GM12878 (cell line): ENCODE measurements at regions not wholly inside any gene's neighbourhood (a gene's known extent, or its start where the extent isn't known, plus 50 kb on each side); places are given as distances from the start of the nearest gene placed in this dataset.

Experiments used
- ATAC-seq: fragments of 200-7000 bp; cut with Tn5 transposase; 3 replicates; pipeline ENCODE4 v1.9.1; 2020; ENCODE audit warnings: mild to moderate bottlenecking, moderate library complexity
- BruUV-seq: library from RNA; stranded (reverse); fragments of 400-500 nt; replicated peaks from 2 replicates; lab custom pipeline; 2021; lab: Mats Ljungman, UMichigan
- CTCF ChIA-PET: fragments of 300-600 bp; sonication (Branson Sonifier 250); formaldehyde crosslinking; extraction: SDS; loops from one replicate; lab custom pipeline; 2021; ENCODE audit warnings: inconsistent platforms; lab: Yijun Ruan, JAX
- POLR2A ChIA-PET: fragments of 350-600 bp; formaldehyde crosslinking; extraction: SDS; loops from one replicate; lab custom pipeline; 2021; ENCODE audit warnings: inconsistent platforms; lab: Charles Lee
- RAD21 ChIA-PET: fragments of 300-600 bp; sonication (Branson Sonifier 250); formaldehyde crosslinking; loops from one replicate; lab custom pipeline; 2023; ENCODE audit warnings: antibody characterized with exemption; ENCODE audit not compliant: unreplicated experiment; lab: Charles Lee
- SMC1A ChIA-PET: fragments of 300-600 bp; sonication (Branson Sonifier 250); formaldehyde crosslinking; loops from one replicate; lab custom pipeline; 2023; ENCODE audit not compliant: unreplicated experiment, uncharacterized antibody; lab: Charles Lee
- DNase-seq: peaks from one replicate; pipeline ENCODE4 v3.0.0-alpha.2; 2011; ENCODE audit warnings: low read depth, low spot score
- FAIRE-seq: peaks from 3 replicates; lab custom pipeline; 2011; peaks lifted over from hg19 to GRCh38; lab: Jason Lieb, UNC
- H2AFZ ChIP-seq: 2 replicates; pipeline ENCODE4 v1.6.0; 2011; ENCODE audit warnings: low read depth, low read length, control low read depth; ENCODE audit not compliant: control insufficient read depth
- H3K27ac ChIP-seq: 2 replicates; pipeline ENCODE4 v1.5.1; 2011; ENCODE audit warnings: control low read depth; ENCODE audit not compliant: control insufficient read depth, insufficient read depth
- H3K27me3 ChIP-seq, 2 experiments: replicated peaks in 1 of 2; 2 replicates each; pipeline versions ENCODE4 v1.6.0 to v1.6.1; 2011; ENCODE audit warnings: low read length in 1 of 2; ENCODE audit not compliant: control insufficient read depth in 2 of 2, insufficient read depth in 2 of 2
- H3K36me3 ChIP-seq, 2 experiments: 2 replicates each; pipeline ENCODE4 v1.5.1; 2011; ENCODE audit warnings: low read length in 1 of 2; ENCODE audit not compliant: control insufficient read depth in 2 of 2, insufficient read depth in 2 of 2
- H3K4me1 ChIP-seq: 2 replicates; pipeline ENCODE4 v1.6.1; 2011; ENCODE audit warnings: mild to moderate bottlenecking, low read length, moderate library complexity, mixed read lengths; ENCODE audit not compliant: control insufficient read depth, insufficient read depth
- H3K4me2 ChIP-seq: 2 replicates; pipeline ENCODE4 v1.6.0; 2011; ENCODE audit warnings: control low read depth; ENCODE audit not compliant: control insufficient read depth, insufficient read depth
- H3K4me3 ChIP-seq: fragments of 200-600 bp; sonication (generic); 2 replicates; pipeline ENCODE4 v1.5.1; 2016
- H3K79me2 ChIP-seq: 2 replicates; pipeline ENCODE4 v1.6.0; 2011; ENCODE audit warnings: low read length; ENCODE audit not compliant: control insufficient read depth, insufficient read depth
- H3K9ac ChIP-seq: 2 replicates; pipeline ENCODE4 v1.8.0; 2011; ENCODE audit warnings: low read length, control low read depth, mixed read lengths; ENCODE audit not compliant: control insufficient read depth, insufficient read depth
- H3K9me3 ChIP-seq: replicated peaks from 3 replicates; pipeline ENCODE4 v1.5.1; 2011; ENCODE audit warnings: mild to moderate bottlenecking, low read length; ENCODE audit not compliant: control insufficient read depth, insufficient read depth
- H4K20me1 ChIP-seq: 2 replicates; pipeline ENCODE4 v1.6.0; 2011; ENCODE audit not compliant: control insufficient read depth, insufficient read depth
- BRCA1 ChIP-seq: IDR thresholded peaks from 2 replicates; pipeline ENCODE4 v1.6.1; 2011; ENCODE audit warnings: low read depth, low read length, improper control_type of control experiment
- CBFB ChIP-seq: IDR thresholded peaks from 2 replicates; pipeline ENCODE4 v1.6.1; 2016; ENCODE audit warnings: antibody characterized with exemption, low read depth
- EED ChIP-seq: sonication (generic); IDR thresholded peaks from 2 replicates; pipeline ENCODE4 v1.6.1; 2016; ENCODE audit warnings: antibody characterized with exemption, low read depth
- ESRRA ChIP-seq: IDR thresholded peaks from 2 replicates; pipeline ENCODE4 v1.6.1; 2012; ENCODE audit warnings: mild to moderate bottlenecking, low read length, improper control_type of control experiment
- MTA3 ChIP-seq: IDR thresholded peaks from 2 replicates; pipeline ENCODE4 v1.6.1; 2012; ENCODE audit warnings: low read length, inconsistent platforms, borderline replicate concordance
- POLR2AphosphoS5 ChIP-seq: IDR thresholded peaks from 2 replicates; pipeline ENCODE4 v1.6.1; 2011; ENCODE audit warnings: mild to moderate bottlenecking, low read length, inconsistent platforms
- SMARCA5 ChIP-seq: fragments of 450-650 bp; IDR thresholded peaks from 2 replicates; pipeline ENCODE4 v1.6.1; 2017; ENCODE audit warnings: mild to moderate bottlenecking
- SMC3 ChIP-seq: IDR thresholded peaks from 2 replicates; pipeline ENCODE4 v1.6.1; 2011; ENCODE audit warnings: low read length, improper control_type of control experiment, borderline replicate concordance
- ZNF207 ChIP-seq: fragments of 450-650 bp; IDR thresholded peaks from 2 replicates; pipeline ENCODE4 v1.6.1; 2014; ENCODE audit warnings: antibody characterized with exemption, mild to moderate bottlenecking, borderline replicate concordance
- ZNF592 ChIP-seq: fragments of 450-650 bp; IDR thresholded peaks from 2 replicates; pipeline ENCODE4 v1.6.1; 2017; ENCODE audit warnings: mild to moderate bottlenecking, moderate library complexity
- ZSCAN29 ChIP-seq: fragments of 450-650 bp; IDR thresholded peaks from 2 replicates; pipeline ENCODE4 v1.6.1; 2017; ENCODE audit warnings: mild to moderate bottlenecking, moderate library complexity
- WGBS: methylation state at CpG from one replicate; pipeline ENCODE4 v1.1.6; 2016; ENCODE audit warnings: low lambda C conversion rate; ENCODE audit not compliant: insufficient replicate concordance, insufficient coverage; ENCODE audit errors: missing lambda C conversion rate; 5-methylcytosine and 5-hydroxymethylcytosine counted together
- in situ Hi-C: fragments of 300-500 bp; cut with MboI; formaldehyde crosslinking; loops from 9 replicates; pipeline ENCODE4 v1.14.3; 2018; ENCODE audit warnings: mixed read lengths
- intact Hi-C: fragments of 100-400 bp; cut with micrococcal nuclease; formaldehyde crosslinking; loops from one replicate; pipeline ENCODE4 v1.14.2; 2022; ENCODE audit not compliant: unreplicated experiment
- TF ChIP-seq, protein P1 (sequence below): fragments of 450-650 bp; IDR thresholded peaks from 2 replicates; pipeline ENCODE4 v1.6.1; 2014; ENCODE audit warnings: mild to moderate bottlenecking

- WGBS, result 2% methylated on average over 3 of the region's 3 CpGs
- in situ Hi-C loops (no loop called here), intact Hi-C loops (no loop called here)
- BruUV-seq, result no TSS peak
- no peak overlapping the region for H3K4me3 ChIP-seq
- H3K79me2 ChIP-seq, result no peaks in the 10 kb centered on the region
- H3K27ac ChIP-seq, result no peak overlapping the region
- H3K27me3 ChIP-seq, result no peaks in the 10 kb centered on the region
- no peaks in the 10 kb centered on the region for H4K20me1 ChIP-seq
- ATAC-seq, result no peak
- DNase-seq, result no peak
- H3K36me3 ChIP-seq, result no peaks in the 10 kb centered on the region
- no peak overlapping the region for H3K4me2 ChIP-seq
- H2AFZ ChIP-seq, result no peak overlapping the region
- H3K9ac ChIP-seq, result no peak overlapping the region
- ChIA-PET POLR2A (no interaction called here), RAD21 (no interaction called here), SMC1A (interaction anchor here (1.2 kb wide), 1 partner anchor 42 kb away, joined by 3 read pairs; no protein-coding TSS in a partner anchor), CTCF (interaction anchor here (1.4 kb wide), 1 partner anchor 253 kb away, joined by 4 read pairs; no protein-coding TSS in a partner anchor)
- no peaks in the 10 kb centered on the region for H3K9me3 ChIP-seq
- FAIRE-seq, result no peak
- TF ChIP-seq MTA3, result no peak
- no peak for TF ChIP-seq ESRRA
- no peaks in the 10 kb centered on the region for H3K4me1 ChIP-seq
Measured at GRCh38 chr4:98720871-98721480, 62.6 kb upstream of the TSPAN5 start.

DNA sequence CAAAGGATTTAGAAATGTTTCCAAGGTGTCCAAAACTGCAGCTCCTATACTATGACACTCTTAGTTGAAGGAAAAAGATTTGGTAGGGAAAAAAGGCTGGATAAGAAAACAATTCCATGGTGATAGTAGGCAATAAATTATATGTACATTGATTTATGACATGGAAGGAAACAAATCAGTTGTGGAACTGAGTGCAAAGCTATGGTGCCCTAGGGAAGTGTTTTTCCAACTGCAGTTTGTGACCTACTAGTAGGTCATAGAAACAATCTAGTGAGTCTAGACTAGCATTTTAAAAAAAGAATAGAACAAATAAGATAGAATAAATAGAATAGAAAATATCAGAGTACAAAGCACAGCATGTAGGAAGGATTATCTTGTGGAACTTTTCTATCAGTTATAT, 58.4 kb upstream of the TSPAN5 start:
- no peak for DNase-seq
- BruUV-seq, result no TSS peak
- H3K27ac ChIP-seq, result no peak overlapping the region
- no peak overlapping the region for H3K4me3 ChIP-seq
- no peak overlapping the region for H3K4me2 ChIP-seq
- SMC1A ChIA-PET, result no interaction called here
- no peak for FAIRE-seq
- H3K9me3 ChIP-seq, result no peaks in the 10 kb centered on the region
- intact Hi-C loops (no loop called here), in situ Hi-C loops (no loop called here)
- H4K20me1 ChIP-seq, result no peaks in the 10 kb centered on the region
- no peaks in the 10 kb centered on the region for H3K27me3 ChIP-seq
- RAD21 ChIA-PET, result no interaction called here
- H3K4me1 ChIP-seq, result no peaks in the 10 kb centered on the region
- ATAC-seq, result no peak
- no peak overlapping the region for H3K9ac ChIP-seq
- CTCF ChIA-PET, result no interaction called here
- H2AFZ ChIP-seq, result no peak overlapping the region
- POLR2A ChIA-PET, result no interaction called here
- no peaks in the 10 kb centered on the region for H3K36me3 ChIP-seq
- H3K79me2 ChIP-seq, result no peaks in the 10 kb centered on the region
- no peak for TF ChIP-seq SMARCA5
- no peak for TF ChIP-seq ZSCAN29
- no peak for TF ChIP-seq POLR2AphosphoS5
- no peak for TF ChIP-seq EED
- no peak for TF ChIP-seq CBFB
- TF ChIP-seq, protein P1, sequence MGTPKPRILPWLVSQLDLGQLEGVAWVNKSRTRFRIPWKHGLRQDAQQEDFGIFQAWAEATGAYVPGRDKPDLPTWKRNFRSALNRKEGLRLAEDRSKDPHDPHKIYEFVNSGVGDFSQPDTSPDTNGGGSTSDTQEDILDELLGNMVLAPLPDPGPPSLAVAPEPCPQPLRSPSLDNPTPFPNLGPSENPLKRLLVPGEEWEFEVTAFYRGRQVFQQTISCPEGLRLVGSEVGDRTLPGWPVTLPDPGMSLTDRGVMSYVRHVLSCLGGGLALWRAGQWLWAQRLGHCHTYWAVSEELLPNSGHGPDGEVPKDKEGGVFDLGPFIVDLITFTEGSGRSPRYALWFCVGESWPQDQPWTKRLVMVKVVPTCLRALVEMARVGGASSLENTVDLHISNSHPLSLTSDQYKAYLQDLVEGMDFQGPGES, result no peak
- TF ChIP-seq ZNF207, result no peak
- TF ChIP-seq BRCA1, result no peak
- TF ChIP-seq SMC3, result no peak
- no peak for TF ChIP-seq ZNF592
